Renal cortex interstitium (tissue), 11 donors: ENCODE measurements at regions not wholly inside any gene's neighbourhood (a gene's known extent, or its start where the extent isn't known, plus 50 kb on each side); places are given as distances from the start of the nearest gene placed in this dataset.
"Not testable (repeated sequence)": the region's sequence is repeated elsewhere in the genome, so short reads cannot be mapped to it uniquely, and the experiment has no call there.

ENCODE experiments used
- DNase-seq, 11 donors: peaks; one replicate each; pipeline ENCODE4 v3.0.0-alpha.2; 2013; ENCODE audit warnings: low read depth in 9 of 11, low spot score in 4 of 11; ENCODE audit errors: extremely low read depth in 1 of 11

DNA sequence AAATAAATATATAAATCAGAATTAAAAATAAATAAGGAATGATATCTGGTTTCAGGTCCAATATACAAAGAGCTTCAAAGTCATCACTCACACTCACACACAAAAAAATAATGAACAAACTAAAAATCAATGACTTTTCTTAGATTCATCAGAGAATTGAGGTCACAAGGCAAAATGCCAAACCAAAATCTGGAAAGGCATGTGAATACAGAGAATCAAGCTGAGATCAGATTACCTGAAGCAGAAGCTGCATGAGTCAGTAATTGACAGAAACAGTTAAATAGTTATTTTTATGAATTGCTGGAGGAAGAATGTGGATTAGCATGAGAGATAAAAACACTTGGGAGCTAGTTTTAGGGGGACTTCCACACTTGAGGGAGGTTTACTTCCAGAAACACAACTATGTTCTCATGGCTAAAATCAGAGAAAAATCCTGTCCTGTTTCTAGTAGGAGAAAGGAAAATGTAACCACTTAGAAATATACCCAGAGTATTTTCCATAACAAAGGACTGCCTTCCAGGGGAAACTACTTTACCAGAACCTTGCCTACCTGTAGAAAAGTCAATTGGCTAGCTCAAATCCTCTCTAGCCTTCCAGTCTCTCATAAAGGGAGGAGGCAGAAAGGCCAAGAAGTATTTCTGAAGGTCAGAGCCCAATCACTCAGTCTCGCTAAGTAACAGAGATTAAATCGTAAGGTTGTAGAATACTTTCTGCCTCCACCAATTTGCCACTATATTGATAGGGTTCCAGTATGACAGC is 536.6 kb upstream of the NR5A2 start:
- DNase-seq = no peak

DNA sequence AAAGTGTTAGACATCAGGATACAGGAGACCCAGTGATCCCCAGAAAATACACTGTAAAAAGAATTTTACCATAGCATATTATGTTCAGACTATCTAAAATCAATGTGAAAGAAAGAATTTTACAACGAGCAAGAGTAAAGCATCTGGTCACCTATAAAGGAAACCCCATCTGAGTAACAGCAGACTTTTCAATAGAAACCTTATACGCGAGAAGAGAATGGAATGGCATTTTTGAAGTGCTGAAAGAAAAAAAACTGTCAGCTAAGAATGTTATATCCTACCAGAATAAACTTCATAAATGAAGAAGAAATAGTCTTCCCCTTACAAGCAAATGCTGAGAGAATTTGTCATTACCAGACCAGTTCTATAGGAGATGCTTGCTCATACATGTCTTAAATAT is 532.1 kb upstream of the NR5A2 start:
- no peak for DNase-seq

DNA sequence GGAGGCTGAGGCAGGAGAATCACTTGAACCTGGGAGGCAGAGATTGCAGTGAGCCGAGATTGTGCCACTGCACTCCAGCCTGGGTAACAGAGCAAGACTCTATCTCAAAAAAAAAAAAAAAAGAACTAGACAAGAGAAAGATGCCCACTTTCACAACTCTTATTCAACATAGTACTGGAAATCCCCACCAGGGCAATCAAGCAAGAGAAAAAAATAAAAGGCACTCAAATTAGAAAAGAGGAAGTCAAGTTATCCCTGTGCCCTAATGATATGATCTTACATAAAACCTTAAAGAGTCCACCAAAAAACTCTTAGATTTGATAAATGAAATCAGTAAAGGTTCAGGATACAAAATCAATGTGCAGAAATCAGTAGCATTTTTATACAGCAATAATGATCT is 528.7 kb upstream of the NR5A2 start:
- DNase-seq = not testable (repeated sequence)

DNA sequence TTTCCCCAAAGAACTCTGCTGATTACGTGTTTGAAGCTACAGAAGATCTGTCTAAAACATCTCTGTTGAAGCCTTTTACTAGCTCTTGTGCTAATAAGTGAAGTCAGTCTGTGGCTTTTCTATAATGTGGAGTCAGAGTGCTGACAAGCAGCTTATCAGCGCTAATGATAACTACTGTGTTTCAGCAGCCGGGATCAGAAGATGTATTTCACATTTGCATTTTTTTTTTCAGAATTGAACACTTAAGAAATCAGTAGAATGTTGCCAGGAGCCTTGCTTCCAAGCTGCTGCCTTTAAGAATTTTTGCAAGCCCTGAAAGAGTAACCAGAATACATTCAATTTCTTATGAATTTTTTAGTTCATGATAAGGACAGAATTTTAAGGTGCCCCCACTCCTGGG is 519.4 kb upstream of the NR5A2 start:
- no peak for DNase-seq

- no peak for DNase-seq
Measured at GRCh38 chr1:199508653-199509052, 518.9 kb upstream of the NR5A2 start.

GRCh38 chr1:199509456-199509855 is 518.1 kb upstream of the NR5A2 start:
- DNase-seq = no peak

DNA sequence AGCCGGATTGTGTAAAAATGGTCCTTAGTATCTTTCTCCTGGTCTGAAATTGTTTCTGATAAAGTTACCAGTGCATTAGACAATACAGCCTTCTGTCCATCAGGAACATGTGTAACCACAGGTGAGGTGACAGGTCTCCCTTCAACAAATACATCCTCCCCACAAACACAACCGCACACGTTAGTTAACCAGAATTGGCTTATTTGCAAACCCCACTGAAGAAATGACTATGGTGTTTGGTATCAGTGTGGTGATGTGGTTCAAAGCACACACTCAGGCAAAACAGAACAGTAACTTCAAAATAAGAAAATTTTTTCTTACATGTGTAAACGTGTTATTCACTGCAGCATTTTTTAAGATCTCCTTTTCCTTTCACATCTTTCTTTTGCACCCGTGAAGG is 517.2 kb upstream of the NR5A2 start:
- DNase-seq = no peak

GRCh38 chr1:199512037-199512710 is 515.3 kb upstream of the NR5A2 start:
- peak in 10 of 11 donors; percentile 13 to 60 (median 40) for DNase-seq

- DNase-seq = no peak
Measured at GRCh38 chr1:199515261-199515660, 512.2 kb upstream of the NR5A2 start.

- DNase-seq = no peak
Measured at GRCh38 chr1:199522338-199522737, 505.2 kb upstream of the NR5A2 start.

- DNase-seq = no peak
Measured at GRCh38 chr1:199522936-199523335, 504.6 kb upstream of the NR5A2 start.

DNA sequence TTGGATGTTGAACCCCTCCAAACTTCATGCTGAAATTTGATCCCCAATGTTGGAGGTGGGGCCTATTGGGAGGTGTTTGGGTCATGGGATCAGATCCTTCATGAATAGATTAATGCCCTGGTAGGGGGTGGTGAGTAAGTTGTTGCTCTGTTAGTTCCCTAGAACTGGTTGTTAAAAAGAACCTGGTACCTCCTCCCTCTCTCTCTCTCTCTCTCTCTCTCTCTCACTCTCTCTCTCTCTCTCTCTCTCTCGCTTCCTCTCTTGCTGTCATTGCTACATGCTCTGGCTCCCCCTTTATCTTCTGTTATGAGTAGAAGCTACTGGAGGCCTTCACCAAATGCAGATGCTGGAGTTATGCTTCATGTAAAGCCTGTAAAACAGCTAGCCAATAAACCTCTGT is 498.2 kb upstream of the NR5A2 start:
- no peak for DNase-seq

DNA sequence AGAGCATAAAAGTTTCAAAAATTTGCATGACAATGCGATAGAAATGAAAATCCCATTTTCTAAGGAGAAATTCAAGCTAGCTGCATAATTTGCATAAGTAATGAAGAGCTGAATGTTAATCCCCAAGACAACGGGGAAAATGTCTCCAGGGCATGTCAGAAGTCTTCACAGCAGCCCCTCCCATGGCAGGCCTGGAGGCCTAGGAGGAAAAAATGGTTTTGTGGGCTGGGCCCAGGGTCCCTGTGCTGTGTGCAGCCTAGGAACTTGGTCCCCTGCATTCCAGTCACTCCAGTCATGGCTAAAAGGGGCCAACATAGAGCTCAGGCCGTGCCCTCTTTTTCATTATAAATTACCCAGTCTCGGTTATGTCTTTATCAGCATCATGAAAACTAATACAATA is 494.1 kb upstream of the NR5A2 start:
- not testable (repeated sequence) for DNase-seq

GRCh38 chr1:199545780-199546179 is 481.7 kb upstream of the NR5A2 start:
- no peak for DNase-seq

- DNase-seq = no peak
Measured at GRCh38 chr1:199546323-199546722, 481.2 kb upstream of the NR5A2 start.

DNA sequence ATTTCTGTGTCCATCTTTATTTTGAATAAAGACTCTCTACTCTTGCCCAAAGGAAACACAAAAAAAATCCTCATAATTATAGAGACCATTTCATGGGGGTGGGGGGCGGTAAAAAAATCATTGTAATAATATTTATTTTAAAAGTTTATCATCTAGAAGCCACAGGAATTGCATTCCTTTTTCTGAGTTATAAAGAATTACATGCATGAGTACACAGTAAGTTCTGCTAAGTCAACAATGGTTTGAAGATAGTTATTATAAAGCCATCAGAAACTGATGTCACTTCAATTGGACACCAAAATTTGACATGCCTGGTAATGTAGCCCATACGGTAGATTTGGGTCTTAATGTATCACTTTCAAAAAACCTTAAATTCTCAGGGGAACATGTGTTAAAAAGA is 478.1 kb upstream of the NR5A2 start:
- no peak for DNase-seq

GRCh38 chr1:199550199-199551065 is 477.1 kb upstream of the NR5A2 start:
- peak in 2 of 11 donors; percentile 25 to 46 for DNase-seq

GRCh38 chr1:199551967-199552565 is 475.4 kb upstream of the NR5A2 start:
- DNase-seq = peak in 10 of 11 donors; percentile 50 to 79 (median 64)

DNA sequence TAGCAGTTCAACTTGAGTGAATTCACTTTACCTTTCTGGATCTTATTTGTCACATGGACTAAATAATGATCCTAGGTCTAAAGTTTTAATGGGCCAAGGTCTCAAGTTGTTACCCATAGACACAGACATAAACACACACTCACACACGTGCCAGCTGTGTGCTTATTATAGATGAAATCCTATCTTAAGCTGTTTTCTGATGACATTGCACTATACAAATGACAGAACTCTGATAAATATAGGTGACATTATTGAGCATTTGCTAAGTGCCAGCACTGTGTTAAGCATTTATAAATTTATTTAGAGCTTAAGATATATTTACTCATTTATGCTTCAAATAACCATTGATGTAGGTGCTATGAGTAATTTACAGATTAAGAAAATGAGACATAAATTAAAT is 474.4 kb upstream of the NR5A2 start:
- DNase-seq = no peak
